Panc1 (cell line): ENCODE measurements at regions not wholly inside any gene's neighbourhood (a gene's known extent, or its start where the extent isn't known, plus 50 kb on each side); places are given as distances from the start of the nearest gene placed in this dataset.

Experiments used
- ATAC-seq: fragments of 200-7000 bp; cut with Tn5 transposase; 2 replicates; pipeline ENCODE4 v1.9.1; 2020; ENCODE audit warnings: mild to moderate bottlenecking, moderate library complexity
- BruUV-seq: library from RNA; stranded (reverse); fragments of 400-500 nt; replicated peaks from 2 replicates; lab custom pipeline; 2021; lab: Mats Ljungman, UMichigan
- CTCF ChIA-PET: fragments of 300-600 bp; sonication (Branson Sonifier 250); formaldehyde crosslinking; loops from one replicate; lab custom pipeline; 2022; ENCODE audit warnings: antibody characterized with exemption; lab: Charles Lee
- POLR2A ChIA-PET: fragments of 300-600 bp; sonication (Branson Sonifier 250); formaldehyde crosslinking; loops from one replicate; lab custom pipeline; 2022; ENCODE audit warnings: antibody characterized with exemption; lab: Charles Lee
- DNase-seq: peaks from one replicate; pipeline ENCODE4 v3.0.0-alpha.2; 2010; ENCODE audit warnings: low read depth, low spot score
- H3K27ac ChIP-seq: 2 replicates; pipeline ENCODE4 v1.5.1; 2011; ENCODE audit warnings: mild to moderate bottlenecking, low read length, inconsistent platforms
- H3K27me3 ChIP-seq: fragments of 200-500 bp; sonication (Bioruptor generic); 2 replicates; pipeline ENCODE4 v1.6.0; 2014; ENCODE audit warnings: low read length, inconsistent platforms; ENCODE audit not compliant: control insufficient read depth, insufficient read depth
- H3K36me3 ChIP-seq: fragments of 200-500 bp; sonication (Bioruptor generic); 2 replicates; pipeline ENCODE4 v1.5.1; 2014; ENCODE audit warnings: inconsistent platforms, mild to moderate bottlenecking, low read length, moderate library complexity; ENCODE audit not compliant: control insufficient read depth, insufficient read depth
- H3K4me1 ChIP-seq: 2 replicates; pipeline ENCODE4 v1.5.1; 2011; ENCODE audit warnings: inconsistent platforms, mild to moderate bottlenecking, low read length, moderate library complexity; ENCODE audit not compliant: control insufficient read depth, insufficient read depth
- H3K4me3 ChIP-seq, 2 experiments: 2 replicates each; pipeline ENCODE4 v1.5.1; 2011 to 2012; ENCODE audit warnings: low read depth in 2 of 2, low read length in 2 of 2, mild to moderate bottlenecking in 2 of 2, inconsistent platforms in 1 of 2, moderate library complexity in 1 of 2
- H3K9me3 ChIP-seq: fragments of 200-500 bp; sonication (Bioruptor generic); 2 replicates; pipeline ENCODE4 v1.5.1; 2014; ENCODE audit warnings: low read depth, mild to moderate bottlenecking, inconsistent platforms, low read length, moderate library complexity; ENCODE audit not compliant: control insufficient read depth, insufficient read depth
- CTCF ChIP-seq: fragments of 450-650 bp; IDR thresholded peaks from 2 replicates; pipeline ENCODE4 v1.5.1; 2017; ENCODE audit warnings: mild to moderate bottlenecking
- POLR2AphosphoS5 ChIP-seq: IDR thresholded peaks from 2 replicates; pipeline ENCODE4 v1.6.1; 2012; ENCODE audit warnings: mild to moderate bottlenecking, low read depth, low read length, moderate library complexity
- REST ChIP-seq, 2 experiments: IDR thresholded peaks; 2 replicates each; pipeline ENCODE4 v1.6.1; 2011 to 2012; ENCODE audit warnings: low read depth in 2 of 2, control low read depth in 1 of 2, low read length in 1 of 2, mild to moderate bottlenecking in 1 of 2, moderate library complexity in 1 of 2; ENCODE audit not compliant: insufficient read depth in 1 of 2
- SIN3A ChIP-seq: IDR thresholded peaks from 2 replicates; pipeline ENCODE4 v1.6.1; 2012; ENCODE audit warnings: low read depth, mild to moderate bottlenecking, low read length, moderate library complexity, borderline replicate concordance; ENCODE audit not compliant: insufficient read depth
- TCF7L2 ChIP-seq: IDR thresholded peaks from 2 replicates; pipeline ENCODE4 v1.6.1; 2011; ENCODE audit warnings: mild to moderate bottlenecking, low read depth, low read length, inconsistent platforms
- in situ Hi-C: cut with HindIII; loops from 2 replicates; pipeline ENCODE4 v1.10.0; 2016; ENCODE audit warnings: low sequenced_read_pairs, low pct_unique_long_range_greater_than_20kb
- intact Hi-C: fragments of 100-400 bp; cut with micrococcal nuclease; formaldehyde crosslinking; loops from one replicate; pipeline ENCODE4 v1.10.0; 2022; ENCODE audit not compliant: unreplicated experiment

GRCh38 chr12:34349673-34349961 is 327.3 kb downstream of the ALG10 start:
- BruUV-seq = no TSS peak
- Histone ChIP-seq H3K4me1 (peaks cover 58% of the 10 kb centered on the region), H3K27ac (peak overlapping the region; percentile 63; the same call in 1 of the 2 replicates), H3K9me3 (no peaks in the 10 kb centered on the region), H3K36me3 (no peaks in the 10 kb centered on the region), H3K4me3 (peak overlapping the region; percentile 42 to 68; a peak in 3 of 4 replicates), H3K27me3 (no peaks in the 10 kb centered on the region; the same call in 1 of the 2 replicates)
- ChIA-PET CTCF (no interaction called here), POLR2A (no interaction called here)
- DNase-seq (no peak), ATAC-seq (no peak)
- TF ChIP-seq TCF7L2 (no peak), POLR2AphosphoS5 (no peak), SIN3A (no peak), CTCF (no peak), REST (IDR thresholded peaks at IDR 0.05; ENCODE audit: insufficient read depth in 1 of 2, low read depth in 2 of 2, low read length in 1 of 2) (no peak)
- in situ Hi-C loops = no loop called here
- intact Hi-C loops = loop anchor here (5.0 kb wide), 1 partner anchor 33 kb away; no protein-coding TSS in a partner anchor

GRCh38 chr12:34350092-34351041 is 328.1 kb downstream of the ALG10 start:
- ChIA-PET CTCF (no interaction called here), POLR2A (no interaction called here)
- in situ Hi-C loops (no loop called here), intact Hi-C loops (no loop called here)
- H3K36me3 ChIP-seq = no peaks in the 10 kb centered on the region
- peak overlapping the region; percentile 35 to 68 for H3K4me3 ChIP-seq
- H3K27ac ChIP-seq = no peak overlapping the region
- ATAC-seq = no peak
- H3K9me3 ChIP-seq = no peaks in the 10 kb centered on the region
- no peak for DNase-seq
- H3K4me1 ChIP-seq = peaks cover 54% of the 10 kb centered on the region
- TF ChIP-seq CTCF = no peak
- no peak for TF ChIP-seq TCF7L2
- no peak for TF ChIP-seq REST (IDR thresholded peaks at IDR 0.05; ENCODE audit: insufficient read depth in 1 of 2, low read depth in 2 of 2, low read length in 1 of 2)
- TF ChIP-seq SIN3A = no peak
- TF ChIP-seq POLR2AphosphoS5 = no peak
- BruUV-seq = no TSS peak
- no peaks in the 10 kb centered on the region; the same call in 1 of the 2 replicates for H3K27me3 ChIP-seq
